Renal cortex interstitium (tissue), 11 donors: ENCODE measurements at regions not wholly inside any gene's neighbourhood (a gene's known extent, or its start where the extent isn't known, plus 50 kb on each side); places are given as distances from the start of the nearest gene placed in this dataset.

Experiments used
- DNase-seq, 11 donors: peaks; one replicate each; pipeline ENCODE4 v3.0.0-alpha.2; 2013; ENCODE audit warnings: low read depth in 9 of 11, low spot score in 4 of 11; ENCODE audit errors: extremely low read depth in 1 of 11

DNA sequence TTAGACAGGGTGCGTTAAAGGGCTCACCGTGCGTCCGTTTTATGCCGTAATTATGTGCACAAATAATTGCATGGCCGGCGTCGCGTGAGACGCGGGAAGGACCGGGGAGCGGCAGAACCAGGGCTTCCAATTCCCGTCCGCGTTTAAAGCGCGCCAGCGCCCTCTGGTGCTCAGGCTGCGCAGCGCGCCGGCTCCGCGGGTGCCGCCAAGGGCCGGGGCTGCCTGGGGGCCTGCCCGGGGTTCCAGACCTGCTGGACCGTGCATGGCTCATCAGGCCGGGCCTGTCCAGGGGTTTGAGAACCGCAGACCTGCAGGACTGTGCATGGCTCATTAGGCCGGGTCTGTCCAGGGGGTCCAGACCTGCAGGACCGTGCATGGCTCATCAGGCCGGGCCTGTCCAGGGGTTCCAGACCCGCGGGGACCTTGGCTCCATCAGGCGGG lies 369.0 kb downstream of the THBS2 start:
- DNase-seq: peak in 8 of 11 donors; percentile 44 to 77 (median 54)

DNA sequence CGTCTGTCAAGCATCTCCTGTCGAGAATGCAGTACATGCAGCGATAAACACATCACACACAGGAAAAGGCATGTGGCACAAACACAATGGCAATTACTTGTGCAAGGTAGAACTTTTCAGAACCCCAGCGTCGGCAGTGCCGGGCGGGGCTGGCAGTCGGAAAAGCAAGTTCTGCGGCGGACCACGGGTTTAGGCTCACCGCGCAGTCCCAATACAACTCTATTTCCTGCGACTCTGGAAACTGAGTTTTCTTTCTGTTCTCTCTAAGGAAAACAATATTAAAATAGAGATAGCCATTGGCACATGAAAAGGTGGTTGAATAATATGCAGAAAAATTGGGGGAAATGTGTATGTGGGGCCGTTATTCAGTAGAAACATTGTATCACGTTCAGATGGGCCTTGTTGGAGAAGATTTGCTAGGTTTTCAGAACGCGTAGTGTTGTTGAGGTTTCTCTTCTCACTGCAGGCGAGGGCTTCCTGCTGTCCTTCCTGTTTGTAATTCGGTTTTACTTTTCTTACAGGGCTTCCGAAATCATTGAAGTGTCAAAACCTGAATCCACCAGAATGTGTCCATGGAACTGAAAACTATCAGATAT lies 369.5 kb downstream of the THBS2 start:
- DNase-seq: no peak

DNA sequence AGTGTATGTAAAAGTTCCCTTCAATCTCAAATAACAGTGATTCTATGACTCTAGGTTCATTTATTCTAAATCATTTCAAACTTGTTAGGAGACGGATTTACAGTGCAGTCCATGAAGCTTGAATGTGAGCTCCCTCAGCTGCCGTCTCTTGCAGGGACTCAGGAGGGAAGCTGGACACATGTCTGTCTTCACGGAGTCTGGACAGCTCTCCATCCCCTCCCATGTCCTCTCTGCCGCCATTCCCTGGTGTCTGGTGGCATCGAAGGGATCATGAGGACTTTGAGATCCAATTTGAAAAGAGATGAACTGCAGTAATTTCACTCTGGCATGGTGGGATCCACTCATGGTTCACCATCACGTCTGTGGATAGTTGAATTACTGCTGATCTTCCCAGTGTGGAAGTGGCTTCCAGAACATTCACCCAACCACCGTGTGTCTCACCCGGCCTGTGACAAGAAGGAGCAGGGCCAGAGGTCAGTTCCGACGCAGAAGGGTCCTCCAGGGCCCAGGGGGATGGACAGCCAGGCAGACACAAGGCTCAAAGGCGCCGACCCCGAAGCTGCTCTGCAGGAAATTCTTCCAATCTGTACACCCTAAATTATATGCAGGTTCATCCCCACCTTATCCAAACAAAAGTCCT lies 370.1 kb downstream of the THBS2 start:
- DNase-seq: no peak

DNA sequence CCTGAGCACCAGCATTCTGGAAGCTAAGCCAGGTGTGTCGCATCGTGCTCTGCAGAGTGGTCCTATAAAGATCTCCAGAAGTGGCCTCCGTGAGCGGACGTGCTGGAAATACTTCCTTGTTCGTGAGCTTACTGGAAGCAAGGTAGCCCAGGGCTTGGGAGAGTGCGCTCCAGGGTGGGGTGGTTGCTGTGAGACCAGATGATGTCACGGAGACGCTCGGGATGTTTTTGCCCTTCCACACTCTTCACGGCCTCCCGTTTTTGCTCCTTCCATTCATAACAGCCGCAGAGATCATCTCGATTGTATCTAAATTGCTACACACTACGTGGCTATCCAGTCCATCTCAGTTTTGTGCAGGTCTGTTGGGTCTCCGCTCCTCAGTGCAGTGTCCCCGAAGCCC lies 373.4 kb downstream of the THBS2 start:
- DNase-seq: no peak

DNA sequence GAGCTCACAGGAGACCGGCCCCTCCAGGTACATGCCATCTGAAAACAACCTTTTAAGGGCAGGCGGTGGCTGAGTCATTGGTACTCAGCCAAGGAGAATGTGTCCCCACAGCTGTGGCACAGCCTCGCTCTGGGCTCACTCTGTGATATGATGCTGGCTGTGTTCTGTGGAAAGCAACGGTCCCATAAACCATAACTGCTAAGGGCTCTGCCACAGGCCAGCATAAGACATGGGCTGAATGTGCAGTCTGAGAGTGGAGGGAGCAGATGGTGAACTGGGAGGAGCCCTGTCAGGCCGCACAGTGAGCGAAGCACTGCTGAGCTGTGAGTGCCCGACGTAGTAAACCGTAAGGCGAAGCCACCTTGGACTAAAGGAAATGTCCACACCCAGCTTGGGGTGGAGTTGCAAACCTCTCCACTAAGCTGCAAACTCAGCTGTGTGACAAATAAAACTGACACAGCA lies 375.8 kb downstream of the THBS2 start:
- no peak for DNase-seq

DNA sequence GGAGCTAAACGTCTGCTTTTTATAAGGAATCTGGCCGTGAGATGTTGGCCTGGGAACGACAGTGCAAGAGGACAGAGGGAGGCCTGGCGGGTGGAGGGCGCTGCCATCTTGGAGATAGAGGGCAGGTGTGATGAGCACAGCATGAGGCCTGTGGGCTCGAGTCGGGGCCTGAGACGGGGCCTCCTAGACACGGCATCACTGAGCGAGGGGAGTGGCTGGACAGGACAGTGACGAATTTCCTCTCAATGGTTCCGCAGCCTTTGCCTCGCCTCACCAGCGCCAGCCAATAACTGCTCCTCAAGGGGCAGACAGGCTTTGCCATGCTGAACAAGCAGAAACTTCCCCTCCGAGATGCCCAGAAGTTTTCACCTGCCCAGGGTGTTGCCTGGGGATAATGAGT lies 376.7 kb downstream of the THBS2 start:
- DNase-seq: no peak

DNA sequence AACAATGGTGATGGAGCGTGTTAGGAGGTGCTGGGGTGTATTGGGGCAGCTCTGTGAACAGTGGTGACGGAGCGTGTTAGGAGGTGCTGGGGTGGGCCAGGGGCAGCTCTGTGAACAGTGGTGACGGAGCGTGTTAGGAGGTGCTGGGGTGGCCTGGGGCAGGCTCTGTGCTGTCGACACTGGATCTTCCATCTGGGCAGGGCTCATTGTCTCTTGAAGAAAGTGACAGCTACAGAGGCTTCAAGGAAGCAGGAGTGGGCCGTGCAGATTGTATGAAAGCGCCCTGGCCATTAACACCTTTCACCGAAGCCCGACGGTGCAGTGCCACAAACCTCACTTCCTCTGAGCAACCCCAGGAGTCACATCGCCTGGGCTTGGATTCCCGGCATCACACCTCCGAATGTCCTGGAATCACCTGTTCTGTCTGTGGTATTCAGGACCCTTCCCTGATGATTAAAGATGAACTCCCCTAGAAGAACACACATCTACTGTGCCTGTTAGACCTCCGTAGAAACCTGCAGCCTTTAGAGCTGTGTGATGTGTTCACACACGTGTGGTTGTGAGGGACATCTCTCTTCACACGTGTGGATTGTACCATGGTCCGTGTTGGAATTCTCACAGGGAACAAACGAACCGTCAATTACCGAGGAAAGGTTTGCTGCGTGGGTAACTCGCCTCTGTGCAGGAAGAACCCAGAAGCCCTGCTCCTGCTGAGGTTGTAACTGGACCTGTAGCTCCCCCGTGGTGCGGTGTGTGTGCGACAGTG lies 377.7 kb downstream of the THBS2 start:
- no peak for DNase-seq

DNA sequence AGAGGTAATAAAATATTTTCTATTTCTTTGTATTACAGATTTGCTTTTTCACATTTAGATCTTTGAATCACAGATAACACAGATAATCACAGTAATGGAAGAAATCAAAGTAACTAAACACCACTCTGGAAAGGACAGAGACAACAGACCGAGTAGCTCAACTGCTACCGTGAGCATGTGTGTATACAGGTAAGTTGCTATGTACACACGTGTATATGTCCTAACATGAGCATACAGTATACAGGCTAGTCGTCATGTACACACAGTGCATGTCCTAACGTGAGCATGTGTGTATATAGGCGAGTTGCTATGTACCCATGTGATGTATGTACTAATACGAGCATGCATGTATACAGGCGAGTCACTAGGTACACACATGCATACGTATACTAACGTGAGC lies 379.0 kb downstream of the THBS2 start:
- no peak for DNase-seq

DNA sequence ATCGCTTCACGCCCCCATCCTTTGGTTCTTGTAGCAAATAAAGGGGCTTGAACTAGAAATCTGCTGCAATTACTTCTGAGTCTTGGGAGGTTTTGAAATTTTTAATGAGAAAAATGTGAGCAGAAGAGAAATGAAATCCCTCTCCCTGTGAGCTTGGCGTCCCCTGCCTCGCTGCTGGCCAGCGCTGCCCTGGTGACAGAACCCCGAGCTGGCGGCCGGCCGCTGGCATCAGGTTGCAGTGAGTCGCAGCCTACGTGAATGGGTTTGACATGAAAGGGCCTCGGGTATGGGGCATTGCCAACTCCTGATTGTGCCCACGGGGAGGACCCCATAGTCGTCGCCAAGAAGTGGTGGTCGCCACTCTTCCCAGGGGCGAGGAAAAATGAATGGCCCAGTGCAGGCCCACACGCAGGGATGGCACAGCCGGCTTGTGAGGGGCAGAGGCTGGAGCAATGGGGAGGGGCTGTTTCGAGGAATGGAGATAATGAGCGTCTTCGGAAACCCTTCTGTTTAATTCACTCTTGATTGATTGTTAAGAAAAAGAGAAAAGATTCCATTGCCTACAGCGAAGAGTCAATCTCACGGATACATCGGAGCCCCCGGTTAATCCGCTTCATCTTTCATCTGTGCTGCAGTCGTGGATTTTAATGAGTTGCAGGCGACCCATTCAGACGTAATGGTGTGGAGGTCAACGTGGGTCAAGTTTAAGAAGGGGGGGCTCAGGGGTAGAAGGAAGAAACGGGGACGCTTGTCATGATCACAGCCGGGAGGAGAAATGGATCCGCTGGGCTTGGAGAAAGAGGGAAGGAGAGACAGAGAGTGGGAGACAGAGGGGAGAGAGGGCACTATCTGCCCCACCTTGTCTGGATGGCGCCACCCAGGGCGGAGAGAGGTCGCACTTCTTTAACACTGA lies 380.1 kb downstream of the THBS2 start:
- DNase-seq: no peak

DNA sequence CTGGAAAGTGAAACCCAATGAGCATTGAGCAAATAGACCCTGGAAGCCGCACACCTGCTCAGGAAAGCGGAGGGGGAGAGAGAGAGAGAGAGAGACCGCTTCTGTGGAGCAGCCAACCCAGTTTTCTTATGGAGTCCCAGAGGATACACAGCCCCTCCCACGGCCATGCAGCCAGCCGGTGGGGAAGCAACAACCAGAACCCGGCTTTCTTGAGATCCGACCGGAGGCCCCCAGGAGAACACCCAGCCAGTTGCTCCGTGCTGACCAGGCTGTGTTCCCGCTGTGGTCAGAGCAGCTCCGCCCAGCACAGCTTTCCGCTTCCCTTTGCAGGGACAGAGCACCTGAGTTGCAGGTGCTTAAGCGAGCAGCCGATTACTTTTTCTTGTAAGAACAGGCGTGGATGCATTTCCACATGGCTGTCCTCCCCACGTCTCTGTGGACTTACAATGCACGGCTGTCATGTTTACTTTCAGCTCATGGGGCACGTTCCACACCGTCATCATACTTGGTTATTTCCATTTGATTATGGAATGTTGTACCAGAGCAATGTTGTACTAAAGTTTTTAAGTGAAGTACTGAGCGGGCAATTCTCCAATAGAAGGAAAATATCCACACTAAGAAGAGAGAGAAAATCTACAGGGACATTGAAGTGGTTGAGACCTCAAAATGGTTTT lies 381.9 kb downstream of the THBS2 start:
- no peak for DNase-seq

DNA sequence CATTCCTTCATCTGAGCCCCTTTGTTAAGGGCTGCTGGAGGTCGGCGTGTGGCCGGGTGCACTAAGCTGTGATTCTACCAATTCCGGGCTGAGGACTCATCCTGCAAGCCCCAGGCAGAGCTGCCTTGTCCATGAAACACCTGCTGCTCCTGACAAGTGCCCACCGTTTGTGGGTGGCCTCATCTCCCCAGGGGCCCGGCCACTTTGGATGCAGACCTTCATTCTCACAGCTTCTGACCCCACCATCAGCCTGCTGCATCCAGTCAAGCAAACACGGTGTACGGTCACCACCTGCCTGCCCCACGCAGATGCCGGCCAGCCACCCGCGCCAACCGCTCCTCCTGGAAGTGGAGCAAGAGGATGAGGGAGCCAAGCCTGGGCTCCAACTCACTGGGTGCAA lies 382.7 kb downstream of the THBS2 start:
- DNase-seq: no peak

DNA sequence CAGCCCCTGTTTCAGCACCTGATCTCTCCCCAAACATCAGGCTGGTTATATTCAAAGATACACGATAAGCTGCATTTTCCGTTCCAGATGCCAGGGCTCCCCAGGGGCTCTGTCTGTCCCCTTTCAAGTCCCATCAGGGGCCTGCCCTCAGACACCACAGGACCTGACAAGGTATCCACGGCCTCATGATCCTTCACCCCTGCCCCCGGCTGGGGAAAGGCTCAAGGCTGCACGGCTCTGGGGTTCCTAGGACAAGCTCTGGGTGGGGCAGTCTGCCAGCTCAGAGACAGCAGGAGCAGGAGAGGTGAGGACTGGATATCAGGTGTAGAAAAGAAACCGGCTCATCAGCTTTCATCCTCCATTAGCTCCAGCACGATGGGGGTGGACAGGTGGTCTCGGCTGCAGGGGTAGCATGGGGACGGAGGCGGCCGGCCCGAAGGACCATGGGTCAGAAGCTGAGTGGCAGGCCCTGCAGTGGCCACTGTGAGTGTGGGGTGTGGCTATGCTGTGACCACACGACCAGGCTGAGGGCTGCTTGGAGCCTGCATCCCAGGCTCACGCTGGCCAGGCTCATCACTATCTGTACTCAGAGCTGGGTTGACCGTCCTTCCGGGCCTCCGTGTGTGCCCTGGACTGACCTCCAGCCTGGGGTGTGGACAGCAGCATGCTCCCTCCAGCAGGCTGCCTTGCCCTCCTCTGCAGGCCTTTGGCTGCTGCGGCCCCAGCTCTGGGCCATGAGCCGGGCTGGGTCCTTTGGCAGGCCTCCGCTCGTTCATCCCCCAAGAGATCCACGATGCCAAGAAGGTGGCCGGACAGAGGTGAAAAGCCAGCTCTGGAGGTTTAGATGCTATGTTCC lies 386.2 kb downstream of the THBS2 start:
- DNase-seq: no peak

DNA sequence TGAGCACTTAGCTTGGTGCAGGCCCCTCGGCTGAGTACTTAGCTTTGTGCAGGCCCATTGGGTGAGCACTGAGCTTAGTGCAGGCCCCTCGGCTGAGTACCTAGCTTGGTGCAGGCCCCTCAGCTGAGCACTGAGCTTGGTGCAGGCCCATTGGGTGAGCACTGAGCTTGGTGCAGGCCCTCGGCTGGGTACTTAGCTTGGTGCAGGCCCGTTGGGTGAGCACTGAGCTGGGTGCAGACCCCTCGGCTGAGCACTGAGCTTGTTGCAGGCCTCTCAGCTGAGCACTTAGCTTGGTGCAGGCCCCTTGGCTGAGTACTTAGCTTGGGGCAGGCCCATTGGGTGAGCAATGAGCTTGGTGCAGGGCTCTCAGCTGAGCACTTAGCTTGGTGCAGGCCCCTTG lies 387.1 kb downstream of the THBS2 start:
- DNase-seq: no peak

DNA sequence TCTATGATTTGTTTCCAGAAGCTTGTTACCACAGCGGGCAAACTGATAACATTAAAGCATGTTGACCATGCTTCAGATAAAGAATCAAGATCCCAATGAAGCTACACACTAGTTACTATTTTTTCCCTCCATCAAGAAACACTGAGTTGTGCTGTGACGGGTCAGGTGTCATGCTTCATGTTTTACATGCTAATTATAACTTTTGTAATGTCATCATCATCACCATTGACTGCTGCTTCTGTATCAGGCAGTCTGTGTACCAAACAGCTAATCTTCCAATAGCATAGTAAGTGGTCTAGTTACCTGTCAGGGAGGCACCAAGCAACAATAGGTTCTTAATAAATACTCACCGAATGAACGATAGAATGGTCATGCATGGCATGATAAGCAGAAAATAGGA lies 388.1 kb downstream of the THBS2 start:
- no peak for DNase-seq

DNA sequence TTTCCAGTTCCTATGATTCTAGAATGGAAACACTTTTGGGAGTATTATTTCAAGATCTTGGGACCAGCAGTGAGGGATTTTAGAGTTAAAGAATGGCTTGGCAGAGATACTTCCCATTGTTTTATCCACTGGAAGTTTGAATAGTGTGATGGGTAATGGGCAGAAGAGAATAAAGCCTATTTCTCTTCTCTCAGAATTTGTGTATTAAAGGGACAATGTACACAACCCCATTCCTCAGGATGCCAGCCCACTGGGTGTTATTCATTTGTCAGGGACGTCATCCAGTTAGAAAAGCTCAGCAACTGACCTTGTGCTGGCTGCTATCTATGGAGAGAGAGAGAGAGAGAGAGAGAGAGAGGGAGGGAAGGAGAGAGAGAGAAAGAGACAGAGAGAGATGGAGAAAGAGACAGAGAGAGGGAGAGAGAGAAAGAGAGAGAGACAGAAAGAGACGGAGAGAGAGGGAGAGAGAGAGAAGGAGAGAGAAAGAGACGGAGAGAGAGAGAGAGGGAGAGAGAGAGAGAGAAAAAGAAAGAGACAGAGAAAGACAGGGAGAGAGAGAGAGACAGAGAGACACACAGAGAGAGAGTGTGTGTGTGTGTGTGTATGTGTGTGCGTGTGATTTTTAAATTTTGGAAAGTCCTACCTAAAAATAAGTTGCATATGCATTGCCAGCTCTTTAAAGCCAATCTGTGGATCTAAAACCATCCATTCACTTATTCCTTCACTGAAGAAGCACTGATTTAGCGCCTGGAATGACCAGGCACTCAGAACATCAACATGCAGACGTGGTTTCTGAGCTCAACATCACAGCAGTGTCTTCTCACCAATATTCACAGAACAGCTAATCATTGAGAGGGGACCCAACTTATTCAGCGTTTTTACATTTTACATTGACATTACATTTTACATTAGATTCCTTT lies 388.8 kb downstream of the THBS2 start:
- DNase-seq: no peak

DNA sequence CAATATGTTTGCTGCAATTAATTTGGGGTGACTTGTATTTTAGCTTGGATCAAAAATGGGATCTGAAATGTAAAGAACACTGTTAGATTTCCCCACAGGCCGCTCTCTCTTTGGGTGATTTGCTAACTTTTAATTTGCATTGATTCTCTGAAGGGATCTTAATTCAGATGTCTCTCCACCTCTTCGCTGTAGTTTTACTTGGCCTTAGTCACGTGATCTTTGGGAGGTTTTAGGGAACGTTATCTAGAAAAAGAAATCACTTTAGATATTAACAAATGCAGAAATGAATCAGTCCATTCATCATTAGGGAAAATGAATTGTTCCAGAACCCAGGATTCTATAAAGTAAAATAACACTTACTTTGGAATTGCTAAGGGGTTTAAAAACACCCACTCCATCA lies 390.2 kb downstream of the THBS2 start:
- no peak for DNase-seq

DNA sequence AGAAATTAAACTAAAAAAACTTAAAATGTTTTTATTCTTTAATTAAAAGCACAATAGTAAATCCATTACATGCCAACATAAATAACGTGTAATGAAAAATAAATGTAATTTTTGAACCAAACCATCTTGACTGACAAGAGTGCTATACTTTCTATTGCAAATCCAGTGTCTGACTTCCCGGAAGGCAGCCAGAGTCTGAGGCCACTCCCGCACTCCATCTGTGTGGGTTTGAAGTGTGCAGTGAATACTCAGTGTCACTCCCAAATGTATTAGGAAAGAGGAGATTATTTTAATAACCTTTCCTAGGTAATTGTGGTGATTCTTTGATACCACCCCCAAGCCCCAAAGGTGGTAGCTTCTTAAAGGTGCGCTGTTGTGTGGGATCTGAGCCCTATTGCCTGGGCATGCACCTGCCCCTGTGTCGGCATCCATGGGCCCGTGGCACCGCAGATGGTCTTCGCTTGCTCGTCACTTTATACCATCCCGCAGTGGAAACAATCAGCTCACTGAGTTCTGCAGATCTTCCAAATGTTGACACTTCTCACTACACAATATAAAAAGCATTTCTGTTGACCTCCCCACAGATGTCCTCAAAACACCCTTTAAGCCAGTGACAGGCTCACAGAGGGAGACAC lies 391.2 kb downstream of the THBS2 start:
- DNase-seq: no peak
